Activated CD4-positive, alpha-beta T cell treated with anti-CD3 and anti-CD28 coated beads, Interleukin-2, amount 50 U/mL, for 1 hour (primary cell): ENCODE measurements at regions not wholly inside any gene's neighbourhood (a gene's known extent, or its start where the extent isn't known, plus 50 kb on each side); places are given as distances from the start of the nearest gene placed in this dataset.
"Not testable (repeated sequence)": the region's sequence is repeated elsewhere in the genome, so short reads cannot be mapped to it uniquely, and the experiment has no call there.

Source experiments
- DNase-seq: peaks from one replicate; pipeline ENCODE4 v3.0.0-alpha.2; 2020

DNA sequence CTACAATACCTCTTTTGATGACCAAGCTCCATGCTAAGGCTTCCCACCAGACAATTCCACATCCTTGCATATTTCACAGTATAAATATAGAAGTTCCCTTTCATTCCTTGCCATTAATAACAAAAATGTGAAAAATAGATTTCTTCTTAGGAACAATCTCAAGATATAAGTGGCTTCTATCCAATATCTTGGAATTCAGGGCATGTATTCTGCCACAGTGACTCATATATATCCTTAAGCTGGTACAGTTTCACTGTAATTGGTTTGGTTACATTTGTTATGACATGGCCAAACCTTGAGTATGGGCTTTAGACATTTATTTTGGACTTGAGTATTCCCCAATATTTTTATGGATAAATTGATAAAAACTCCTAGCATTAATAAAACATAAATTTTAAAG, 181.7 kb upstream of the DDX53 start:
- DNase-seq, result no peak

DNA sequence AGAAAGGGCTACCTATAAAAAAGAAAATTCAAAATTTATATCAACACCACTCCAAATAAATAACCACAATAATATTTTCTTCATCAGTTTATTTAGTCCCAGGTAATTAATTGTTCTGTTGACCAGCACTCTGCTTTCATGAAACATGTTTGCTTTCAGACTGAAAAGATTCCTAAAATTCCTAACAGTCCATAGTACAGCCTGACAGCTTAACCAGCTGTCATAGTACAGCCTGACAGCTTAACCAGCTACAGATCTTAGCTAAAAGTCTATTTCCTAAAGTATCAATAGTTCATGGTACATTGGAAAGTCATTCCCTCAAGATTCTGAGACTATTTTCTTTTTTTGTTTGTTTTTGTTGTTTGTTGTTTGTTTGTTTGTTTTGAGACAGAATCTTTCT, 144.1 kb upstream of the DDX53 start:
- DNase-seq, result no peak

DNA sequence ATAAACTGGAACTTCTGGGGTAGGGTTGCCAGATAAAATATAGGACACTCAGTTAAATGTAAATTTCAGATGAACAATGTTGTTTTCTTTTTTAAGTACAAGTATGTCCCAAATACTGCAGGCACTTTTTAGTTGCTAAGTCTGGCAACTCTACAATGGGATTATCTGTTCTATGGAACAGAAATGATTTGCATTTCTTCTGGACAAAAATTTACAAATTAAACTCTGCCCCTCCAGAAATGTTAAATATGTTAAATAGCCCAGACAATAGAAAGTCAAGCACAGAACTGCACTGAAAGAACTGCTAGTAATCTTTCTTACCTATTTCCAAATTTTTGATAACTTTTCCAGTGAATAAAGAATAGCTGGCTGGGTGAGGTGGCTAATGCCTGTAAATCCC, 140.1 kb upstream of the DDX53 start:
- DNase-seq, result no peak

DNA sequence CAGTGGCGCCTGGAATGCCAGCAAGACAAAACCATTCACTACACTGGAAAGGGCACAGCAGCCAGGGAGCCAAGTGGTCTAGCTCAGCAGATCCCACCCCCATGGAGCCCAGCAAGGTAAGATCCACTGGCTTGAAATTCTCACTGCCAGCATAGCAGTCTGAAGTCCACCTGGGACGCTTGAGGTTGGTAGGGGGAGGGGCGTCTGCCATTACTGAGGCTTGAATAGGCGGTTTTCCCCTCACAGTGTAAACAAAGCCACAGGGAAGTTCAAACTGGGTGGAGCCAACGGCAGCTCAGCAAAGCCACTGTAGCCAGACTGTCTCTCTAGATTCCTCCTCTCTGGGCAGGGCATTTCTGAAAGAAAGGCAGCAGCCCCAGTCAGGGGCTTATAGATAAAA, 133.0 kb upstream of the DDX53 start:
- DNase-seq, result not testable (repeated sequence)

DNA sequence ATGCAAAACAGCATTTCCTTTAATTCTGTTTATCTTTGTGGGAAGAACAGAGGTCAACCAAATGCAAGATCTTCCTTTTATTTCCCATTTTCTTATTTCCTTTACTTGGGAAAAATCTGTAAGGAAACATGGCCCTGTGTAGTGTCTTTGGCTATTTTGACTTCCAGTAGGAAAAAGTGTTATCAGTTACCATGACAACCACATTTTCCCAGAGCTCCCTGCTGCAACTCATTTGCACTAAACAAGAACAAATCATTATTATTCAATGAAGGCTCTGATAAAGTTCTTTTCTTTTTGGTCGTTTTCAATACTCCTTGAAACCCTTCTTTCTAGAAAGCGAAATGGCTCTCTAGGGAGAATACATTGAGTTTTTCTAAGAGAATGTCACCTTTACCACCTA, 117.2 kb upstream of the DDX53 start:
- no peak for DNase-seq

DNA sequence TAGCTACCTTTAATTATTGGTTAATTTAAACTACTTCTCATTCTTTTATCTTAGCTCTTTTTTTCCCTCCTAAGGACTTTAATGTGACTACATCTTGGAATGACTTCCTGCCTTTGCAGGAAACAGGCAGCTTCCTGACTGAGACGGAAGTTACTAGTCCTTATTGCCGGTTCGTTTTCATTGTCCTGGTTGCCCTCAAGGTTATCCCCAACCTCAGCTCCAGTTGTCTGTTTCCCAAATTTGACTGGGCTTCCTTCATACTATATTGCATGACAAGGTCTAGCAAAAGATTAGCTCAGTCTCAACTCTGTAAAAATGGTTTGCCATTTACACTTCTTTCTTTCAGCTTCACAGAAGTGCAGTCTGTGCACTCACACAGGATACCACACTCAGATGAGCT, 109.9 kb upstream of the DDX53 start:
- no peak for DNase-seq

DNA sequence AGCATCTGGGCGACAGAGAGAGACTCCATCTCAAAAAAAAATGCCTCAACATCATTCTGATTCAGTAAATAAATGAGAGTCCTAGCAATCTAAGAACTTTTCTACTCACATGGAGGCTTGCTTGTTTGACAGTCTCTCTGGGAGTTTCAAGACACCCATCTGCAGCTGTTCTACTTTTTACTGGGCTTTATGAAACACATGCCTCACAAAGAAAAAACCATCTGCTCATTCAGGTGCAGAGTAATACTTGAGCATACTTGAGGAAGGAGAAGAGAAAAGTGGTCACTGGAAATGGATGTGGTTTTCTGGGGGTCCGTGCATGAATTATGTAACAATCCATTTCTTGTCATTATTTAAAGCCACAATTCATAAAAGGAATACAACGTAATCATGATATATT, 87.1 kb upstream of the DDX53 start:
- no peak for DNase-seq

DNA sequence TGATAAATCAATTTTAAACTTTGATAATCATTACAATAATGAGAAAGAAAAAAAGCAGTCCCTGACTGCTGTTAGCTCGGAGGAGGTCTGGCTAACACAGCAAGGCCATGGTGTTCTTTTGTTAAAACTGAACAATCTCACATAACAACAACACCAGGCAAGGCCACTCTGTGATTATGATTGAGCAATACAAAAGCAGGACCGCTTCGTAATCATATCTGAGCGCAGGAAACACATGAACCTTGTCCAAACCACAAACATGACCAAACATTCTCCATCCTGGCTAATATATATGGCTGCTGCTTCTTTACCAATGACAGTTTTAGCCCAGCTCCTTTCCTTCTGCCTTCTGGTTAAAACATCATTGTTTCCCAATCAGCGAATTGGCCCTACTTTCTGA, 76.8 kb upstream of the DDX53 start:
- no peak for DNase-seq

DNA sequence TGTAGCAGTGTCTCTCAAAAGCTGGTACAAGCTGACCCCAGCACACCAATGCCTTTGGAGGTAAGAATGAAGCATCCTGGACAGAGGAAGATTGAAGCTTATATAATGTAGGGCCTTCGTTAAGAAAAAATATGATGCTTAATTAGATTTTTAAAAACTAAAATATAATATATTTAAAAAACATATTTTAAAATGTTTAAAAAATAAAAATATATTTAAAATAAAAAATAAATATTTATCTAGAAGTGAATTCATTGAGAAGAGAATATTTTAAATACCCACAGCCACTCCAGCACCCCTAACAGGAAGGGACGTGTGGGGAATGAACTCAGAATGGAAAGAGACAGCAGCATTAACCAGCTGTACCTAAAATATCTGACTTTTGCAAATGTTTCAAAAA, 65.1 kb upstream of the DDX53 start:
- DNase-seq, result no peak

DNA sequence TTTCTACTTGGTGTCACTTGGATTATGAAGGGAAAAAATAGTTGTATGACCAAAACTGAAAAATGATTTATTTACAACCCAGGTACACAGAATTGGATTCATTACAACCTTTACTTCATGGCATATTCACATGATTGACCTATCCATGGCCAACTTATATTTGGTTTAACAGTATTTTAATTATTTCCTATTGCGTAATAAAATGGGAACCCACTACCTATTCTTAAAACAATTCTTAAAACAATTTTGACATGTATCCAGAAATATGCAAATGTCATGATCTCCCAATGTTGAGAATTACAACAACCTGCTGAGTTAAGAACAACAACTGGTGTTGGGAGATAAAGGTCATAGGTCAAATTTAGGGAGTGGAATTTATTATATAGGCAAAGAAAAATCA, 54.8 kb upstream of the DDX53 start:
- DNase-seq, result no peak
